ENCODE measurements at regions not wholly inside any gene's neighbourhood (a gene's known extent, or its start where the extent isn't known, plus 50 kb on each side); places are given as distances from the start of the nearest gene placed in this dataset.

DNA sequence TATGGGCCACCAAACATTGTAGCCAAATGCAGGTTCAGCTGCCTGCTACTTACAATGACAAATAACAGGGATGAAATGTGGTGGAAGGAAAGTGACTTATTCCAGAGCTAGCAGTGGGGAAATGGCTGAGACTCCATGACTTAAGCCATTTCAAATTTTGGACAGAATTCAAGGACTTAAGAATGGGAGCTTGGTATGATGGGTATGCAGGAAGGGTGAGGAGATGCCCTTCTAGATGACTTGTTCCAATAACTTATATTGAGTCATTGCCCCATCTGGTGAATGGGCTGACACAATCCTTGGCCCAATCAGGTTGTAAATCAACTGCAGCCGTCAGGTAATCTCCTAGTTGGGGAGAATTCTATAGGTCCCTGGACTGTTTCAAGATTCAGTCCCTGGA, 230.7 kb upstream of the SGCD start:
- FAIRE-seq = no peak
- Histone ChIP-seq H3K79me2 (ENCODE audit: control insufficient read depth in 1 of 2, insufficient read depth in 2 of 2, low read length in 2 of 2) (no peaks in the 10 kb centered on the region), H2BK120ac (replicated peaks; ENCODE audit: low read depth, low read length) (no peak overlapping the region), H3K9ac (replicated peaks in 1 of 4; ENCODE audit: extremely low read depth in 1 of 4, low read depth in 3 of 4, low read length in 3 of 4) (no peak overlapping the region), H2AFZ (ENCODE audit: low read length) (no peak overlapping the region), H3K18ac (ENCODE audit: extremely low read depth, low read length) (no peak overlapping the region), H3K56ac (replicated peaks; ENCODE audit: insufficient read length, low read depth, low read length) (no peak overlapping the region), H2BK5ac (ENCODE audit: low read depth, low read length) (no peak overlapping the region), H3K4me3 (ENCODE audit: extremely low read depth in 1 of 4, insufficient read depth in 2 of 4, low read depth in 3 of 4, low read length in 4 of 4) (no peak overlapping the region), H3K14ac (ENCODE audit: insufficient read length) (no peak overlapping the region), H3K27me3 (replicated peaks in 1 of 4; ENCODE audit: control insufficient read depth in 3 of 4, extremely low read depth in 1 of 4, insufficient read depth in 3 of 4, low read length in 3 of 4) (no peaks in the 10 kb centered on the region), H3K4me1 (replicated peaks in 1 of 4; ENCODE audit: control insufficient read depth in 3 of 4, insufficient read depth in 4 of 4, low read length in 3 of 4) (no peaks in the 10 kb centered on the region; a peak in 1 of 7 replicates), H3K4me2 (ENCODE audit: insufficient read depth in 1 of 2, low read depth in 2 of 2, low read length in 2 of 2) (no peak overlapping the region), H4K5ac (ENCODE audit: insufficient read length, low read depth, low read length) (no peak overlapping the region), H3K23ac (ENCODE audit: insufficient read length) (no peak overlapping the region), H3K4ac (replicated peaks; ENCODE audit: insufficient read length, low read depth, low read length) (no peak overlapping the region), H3K9me3 (ENCODE audit: insufficient read depth in 2 of 2, low read depth in 1 of 2, low read length in 1 of 2) (peaks cover 7 to 8% of the 10 kb centered on the region in 2 experiments; a peak in 2 of 4 replicates), H2BK20ac (ENCODE audit: low read length) (no peak overlapping the region), H4K8ac (ENCODE audit: extremely low read depth, insufficient read depth, low read length) (no peak overlapping the region), H2BK15ac (ENCODE audit: low read length) (no peak overlapping the region), H3K27ac (ENCODE audit: low read depth, low read length) (no peak overlapping the region), H4K91ac (replicated peaks; ENCODE audit: insufficient read length, low read length) (no peak overlapping the region), H3K36me3 (ENCODE audit: control insufficient read depth in 2 of 4, insufficient read depth in 4 of 4, low read length in 3 of 4) (no peaks in the 10 kb centered on the region), H2AK5ac (ENCODE audit: low read depth, low read length) (no peak overlapping the region), H4K20me1 (replicated peaks in 1 of 2; ENCODE audit: control insufficient read depth in 1 of 2, insufficient read depth in 2 of 2, low read length in 2 of 2) (no peaks in the 10 kb centered on the region), H3K79me1 (ENCODE audit: low read depth, low read length) (no peaks in the 10 kb centered on the region), H2BK12ac (ENCODE audit: low read depth, low read length) (no peak overlapping the region), H3K23me2 (ENCODE audit: low read depth, low read length) (no peaks in the 10 kb centered on the region)
- ChIA-PET CTCF (ENCODE audit: partially characterized antibody) (interaction anchor here (2.0 kb wide), 1 partner anchor 10 kb away, joined by 7 read pairs; no protein-coding TSS in a partner anchor), POLR2A (ENCODE audit: partially characterized antibody) (interaction anchor here (0.6 kb wide), 1 partner anchor 160 kb away, joined by 3 read pairs; no protein-coding TSS in a partner anchor)
- WGBS, 2 experiments (ENCODE audit: extremely low coverage in 1 of 2, insufficient coverage in 1 of 2, insufficient read length in 1 of 2, insufficient replicate concordance in 2 of 2, low coverage in 1 of 2, low lambda C conversion rate in 2 of 2, missing lambda C conversion rate in 1 of 2) = 100% methylated on average over 1 of the region's 1 CpG; no CpG with 5 or more reads in 1 of the 2 experiments
- no peak for DNase-seq (ENCODE audit: low read depth in 1 of 2, low spot score in 2 of 2)
- no peak for TF ChIP-seq SIX5 (IDR thresholded peaks at IDR 0.05; ENCODE audit: low read depth, low read length)
- no peak for TF ChIP-seq TBP (IDR thresholded peaks at IDR 0.05; ENCODE audit: low read depth, low read length)
- TF ChIP-seq, protein P1, sequence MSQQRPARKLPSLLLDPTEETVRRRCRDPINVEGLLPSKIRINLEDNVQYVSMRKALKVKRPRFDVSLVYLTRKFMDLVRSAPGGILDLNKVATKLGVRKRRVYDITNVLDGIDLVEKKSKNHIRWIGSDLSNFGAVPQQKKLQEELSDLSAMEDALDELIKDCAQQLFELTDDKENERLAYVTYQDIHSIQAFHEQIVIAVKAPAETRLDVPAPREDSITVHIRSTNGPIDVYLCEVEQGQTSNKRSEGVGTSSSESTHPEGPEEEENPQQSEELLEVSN (IDR thresholded peaks at IDR 0.05) = no peak
- no peak for TF ChIP-seq TAF7 (optimal IDR thresholded peaks at IDR 0.05; ENCODE audit: borderline replicate concordance, low read depth, low read length)
- TF ChIP-seq BACH1 (IDR thresholded peaks at IDR 0.05; ENCODE audit: low read length) = no peak
- TF ChIP-seq SP2 (IDR thresholded peaks at IDR 0.05; ENCODE audit: low read length) = no peak
- no peak for TF ChIP-seq JUN (IDR thresholded peaks at IDR 0.05; ENCODE audit: low read depth, low read length)
- TF ChIP-seq CBX5 (IDR thresholded peaks at IDR 0.05; ENCODE audit: low read depth, low read length) = no peak
- no peak for TF ChIP-seq TAF1 (IDR thresholded peaks at IDR 0.05; ENCODE audit: low read depth, low read length)
- TF ChIP-seq KDM4A (IDR thresholded peaks at IDR 0.05; ENCODE audit: low read depth, low read length, severe bottlenecking) = no peak
- no peak for TF ChIP-seq BRCA1 (IDR thresholded peaks at IDR 0.05; ENCODE audit: low read depth, low read length)
- no peak for TF ChIP-seq SIN3A (conservative IDR thresholded peaks at IDR 0.05 in 1 of 2, IDR thresholded peaks at IDR 0.05 in 1 of 2; ENCODE audit: low read depth in 1 of 2, low read length in 2 of 2)

All from H1 (cell line).